Activated T-cell treated with anti-CD3 and anti-CD28 coated beads, Interleukin-2, amount 50 U/mL, for 72 hours (primary cell): ENCODE measurements at regions not wholly inside any gene's neighbourhood (a gene's known extent, or its start where the extent isn't known, plus 50 kb on each side); places are given as distances from the start of the nearest gene placed in this dataset.
"Not testable (repeated sequence)": the region's sequence is repeated elsewhere in the genome, so short reads cannot be mapped to it uniquely, and the experiment has no call there.

ENCODE experiments used
- ATAC-seq, 2 donors: fragments of 150-1000 bp; cut with Tn5 transposase; replicated peaks in 1 of 2; 2 replicates each; pipeline ENCODE4 v1.10.0; 2021; ENCODE audit warnings: moderate library complexity in 2 of 2, mild to moderate bottlenecking in 1 of 2
- DNase-seq, 2 donors: peaks; one replicate each; pipeline ENCODE4 v3.0.0; 2021 to 2022; ENCODE audit warnings: mixed read lengths in 1 of 2
- H3K27ac Mint-ChIP-seq: one replicate; pipeline ENCODE4 v1.8.0; 2022; ENCODE audit warnings: mild to moderate bottlenecking, moderate library complexity, mixed read lengths
- H3K27me3 Mint-ChIP-seq: one replicate; pipeline ENCODE4 v1.8.0; 2022; ENCODE audit warnings: low read depth, mixed read lengths
- H3K36me3 Mint-ChIP-seq, 2 donors: one replicate each; pipeline ENCODE4 v1.8.0; 2022; ENCODE audit warnings: mixed read lengths in 2 of 2, mild to moderate bottlenecking in 1 of 2; ENCODE audit not compliant: insufficient read depth in 2 of 2
- H3K4me1 Mint-ChIP-seq: one replicate; pipeline ENCODE4 v1.8.0; 2022; ENCODE audit warnings: low read depth, mixed read lengths
- H3K4me3 Mint-ChIP-seq, 2 donors: one replicate each; pipeline ENCODE4 v1.8.0; 2022; ENCODE audit warnings: mild to moderate bottlenecking in 2 of 2, mixed read lengths in 2 of 2, moderate library complexity in 2 of 2
- H3K9me3 Mint-ChIP-seq, 2 donors: one replicate each; pipeline ENCODE4 v1.8.0; 2022; ENCODE audit warnings: mixed read lengths in 2 of 2

DNA sequence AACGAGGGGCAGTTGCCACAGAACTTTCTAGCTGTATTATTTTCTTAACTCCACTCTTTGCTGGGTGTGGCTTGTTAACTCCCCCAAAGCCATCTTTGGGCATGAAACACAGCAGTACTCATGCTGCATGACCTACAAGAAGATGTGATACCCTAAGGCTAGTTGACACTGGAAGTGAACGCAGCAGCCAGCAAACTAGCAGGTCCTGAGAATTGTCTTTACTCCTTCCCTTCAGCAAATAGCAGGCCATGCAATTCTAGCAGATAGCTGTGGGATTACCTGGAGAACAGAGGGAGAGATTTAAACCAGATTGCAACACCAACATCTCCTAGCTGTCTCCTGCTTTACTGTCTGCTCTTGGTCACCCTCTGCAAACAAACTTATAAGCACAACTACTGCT, 688.0 kb upstream of the ZWINT start:
- Mint-ChIP-seq H3K27ac (no peak overlapping the region), H3K4me1 (no peaks in the 10 kb centered on the region), H3K36me3 (peaks cover 0 to 2% of the 10 kb centered on the region in 2 donors), H3K9me3 (peaks cover 13 to 15% of the 10 kb centered on the region in 2 donors), H3K4me3 (no peak overlapping the region), H3K27me3 (no peaks in the 10 kb centered on the region)
- ATAC-seq (no peak), DNase-seq (no peak)

DNA sequence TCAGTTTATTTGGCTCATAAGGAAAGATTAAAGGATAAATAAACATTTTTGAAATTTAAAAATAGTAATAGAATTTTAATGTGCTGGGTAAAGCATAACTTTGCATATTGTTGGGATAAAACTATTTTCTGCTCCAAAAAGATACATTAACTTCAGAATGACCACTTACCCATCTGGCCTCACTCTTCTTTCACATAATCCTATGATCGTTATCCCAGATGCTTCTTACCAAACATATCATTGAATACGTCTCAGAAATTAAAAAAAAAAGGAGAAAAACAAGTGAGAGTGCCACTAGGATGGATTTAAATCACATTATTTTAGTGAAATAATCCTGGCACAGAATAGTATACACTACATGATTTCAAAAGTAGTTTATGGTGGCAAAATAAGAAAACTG, 677.5 kb upstream of the ZWINT start:
- ATAC-seq (no peak), DNase-seq (no peak)
- Mint-ChIP-seq H3K4me3 (no peak overlapping the region), H3K36me3 (no peaks in the 10 kb centered on the region), H3K4me1 (no peaks in the 10 kb centered on the region), H3K9me3 (peaks cover 2 to 3% of the 10 kb centered on the region in 2 donors), H3K27me3 (no peaks in the 10 kb centered on the region), H3K27ac (no peak overlapping the region)

DNA sequence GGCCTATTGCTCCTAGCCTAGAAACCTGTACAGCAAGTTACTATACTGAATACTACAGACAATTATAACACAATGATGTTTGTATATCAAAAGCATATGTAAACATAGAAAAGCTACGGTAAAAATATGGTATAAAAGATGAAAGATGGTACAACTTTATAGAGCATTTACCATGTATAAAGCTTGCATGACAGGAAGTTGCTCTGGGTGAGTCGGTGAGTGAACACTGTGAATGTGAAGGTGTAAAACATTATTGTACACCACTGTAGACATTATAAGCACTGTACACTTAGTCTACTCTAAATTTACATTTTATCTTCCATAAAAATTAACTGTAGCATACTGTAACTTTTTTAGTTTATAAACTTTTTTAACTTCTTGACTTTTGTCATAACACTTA, 674.3 kb upstream of the ZWINT start:
- Mint-ChIP-seq H3K27me3 (no peaks in the 10 kb centered on the region), H3K9me3 (peaks cover 7 to 12% of the 10 kb centered on the region in 2 donors), H3K36me3 (peaks cover 5 to 7% of the 10 kb centered on the region in 2 donors), H3K4me1 (no peaks in the 10 kb centered on the region), H3K4me3 (no peak overlapping the region), H3K27ac (no peak overlapping the region)
- ATAC-seq (no peak), DNase-seq (no peak)

DNA sequence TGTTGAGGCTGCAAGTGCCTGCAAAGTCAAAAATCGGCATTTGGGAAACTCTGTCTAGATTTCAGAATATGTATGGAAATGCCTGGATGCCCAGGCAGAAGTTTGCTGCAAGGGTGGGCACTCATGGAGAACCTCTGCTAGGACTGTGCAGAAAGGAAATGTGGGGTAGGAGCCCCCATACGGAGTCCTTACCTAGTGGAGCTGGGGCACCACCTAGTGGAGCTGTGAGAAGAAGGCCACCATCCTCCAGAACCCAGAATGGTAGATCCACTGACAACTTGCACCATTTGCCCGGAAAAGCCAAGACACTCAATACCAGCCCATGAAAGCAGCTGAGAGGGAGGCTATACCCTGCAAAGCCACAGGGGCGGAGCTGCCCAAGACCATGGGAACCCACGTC, 671.2 kb upstream of the ZWINT start:
- not testable (repeated sequence) for H3K4me1 Mint-ChIP-seq, H3K36me3 Mint-ChIP-seq, ATAC-seq, H3K4me3 Mint-ChIP-seq, H3K27me3 Mint-ChIP-seq, DNase-seq, H3K27ac Mint-ChIP-seq
- peaks cover 10 to 22% of the 10 kb centered on the region in 2 donors for H3K9me3 Mint-ChIP-seq

DNA sequence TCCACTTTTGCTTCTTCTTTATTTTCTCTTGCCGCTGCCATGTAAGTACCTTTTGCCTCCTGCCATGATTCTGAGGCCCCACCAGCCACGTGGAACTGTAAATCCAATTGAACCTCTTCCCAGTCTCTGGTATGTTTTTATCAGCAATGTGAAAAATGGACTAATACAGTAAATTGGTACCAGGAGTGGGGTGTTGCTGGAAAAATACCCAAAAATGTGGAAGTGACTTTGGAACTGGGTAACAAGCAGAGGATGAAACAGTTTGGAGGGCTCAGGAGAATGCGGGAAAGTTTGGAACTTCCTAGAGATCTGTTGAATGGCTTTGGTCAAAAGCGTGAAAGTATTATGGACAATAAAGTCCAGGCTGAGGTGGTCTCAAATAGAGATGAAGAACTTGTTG, 670.3 kb upstream of the ZWINT start:
- Mint-ChIP-seq H3K9me3 (peaks cover 10 to 22% of the 10 kb centered on the region in 2 donors), H3K27me3 (no peaks in the 10 kb centered on the region), H3K4me3 (no peak overlapping the region), H3K4me1 (no peaks in the 10 kb centered on the region), H3K27ac (no peak overlapping the region), H3K36me3 (peaks cover 5 to 7% of the 10 kb centered on the region in 2 donors)
- DNase-seq = no peak
- no peak for ATAC-seq

- no peak overlapping the region for H3K4me3 Mint-ChIP-seq
- DNase-seq (no peak), ATAC-seq (no peak)
- H3K36me3 Mint-ChIP-seq = peaks cover 1 to 2% of the 10 kb centered on the region in 2 donors
- peaks cover 12 to 15% of the 10 kb centered on the region in 2 donors for H3K9me3 Mint-ChIP-seq
- H3K27ac Mint-ChIP-seq = no peak overlapping the region
- H3K27me3 Mint-ChIP-seq = no peaks in the 10 kb centered on the region
- no peaks in the 10 kb centered on the region for H3K4me1 Mint-ChIP-seq
These were observed 665.2 kb upstream of the ZWINT start for GRCh38 chr10:57026307-57026706.

- H3K4me3 Mint-ChIP-seq = no peak overlapping the region
- H3K36me3 Mint-ChIP-seq = no peaks in the 10 kb centered on the region
- H3K4me1 Mint-ChIP-seq = no peaks in the 10 kb centered on the region
- DNase-seq = no peak
- H3K27me3 Mint-ChIP-seq = no peaks in the 10 kb centered on the region
- ATAC-seq = no peak
- no peak overlapping the region for H3K27ac Mint-ChIP-seq
- H3K9me3 Mint-ChIP-seq = peaks cover 2 to 6% of the 10 kb centered on the region in 2 donors
These were observed 662.6 kb upstream of the ZWINT start for GRCh38 chr10:57023626-57024025.

GRCh38 chr10:57018452-57018851, 657.4 kb upstream of the ZWINT start:
- no peaks in the 10 kb centered on the region for H3K36me3 Mint-ChIP-seq
- H3K27ac Mint-ChIP-seq = no peak overlapping the region
- no peak overlapping the region for H3K4me3 Mint-ChIP-seq
- no peak for DNase-seq
- H3K4me1 Mint-ChIP-seq = no peaks in the 10 kb centered on the region
- H3K9me3 Mint-ChIP-seq = peaks cover 4 to 6% of the 10 kb centered on the region in 2 donors
- no peaks in the 10 kb centered on the region for H3K27me3 Mint-ChIP-seq
- ATAC-seq = no peak

- Mint-ChIP-seq H3K27me3 (no peaks in the 10 kb centered on the region), H3K9me3 (peaks cover 4 to 6% of the 10 kb centered on the region in 2 donors), H3K4me3 (no peak overlapping the region), H3K4me1 (no peaks in the 10 kb centered on the region), H3K27ac (no peak overlapping the region), H3K36me3 (no peaks in the 10 kb centered on the region)
- ATAC-seq = no peak
- no peak for DNase-seq
These were observed 656.4 kb upstream of the ZWINT start for GRCh38 chr10:57017356-57018037.

DNA sequence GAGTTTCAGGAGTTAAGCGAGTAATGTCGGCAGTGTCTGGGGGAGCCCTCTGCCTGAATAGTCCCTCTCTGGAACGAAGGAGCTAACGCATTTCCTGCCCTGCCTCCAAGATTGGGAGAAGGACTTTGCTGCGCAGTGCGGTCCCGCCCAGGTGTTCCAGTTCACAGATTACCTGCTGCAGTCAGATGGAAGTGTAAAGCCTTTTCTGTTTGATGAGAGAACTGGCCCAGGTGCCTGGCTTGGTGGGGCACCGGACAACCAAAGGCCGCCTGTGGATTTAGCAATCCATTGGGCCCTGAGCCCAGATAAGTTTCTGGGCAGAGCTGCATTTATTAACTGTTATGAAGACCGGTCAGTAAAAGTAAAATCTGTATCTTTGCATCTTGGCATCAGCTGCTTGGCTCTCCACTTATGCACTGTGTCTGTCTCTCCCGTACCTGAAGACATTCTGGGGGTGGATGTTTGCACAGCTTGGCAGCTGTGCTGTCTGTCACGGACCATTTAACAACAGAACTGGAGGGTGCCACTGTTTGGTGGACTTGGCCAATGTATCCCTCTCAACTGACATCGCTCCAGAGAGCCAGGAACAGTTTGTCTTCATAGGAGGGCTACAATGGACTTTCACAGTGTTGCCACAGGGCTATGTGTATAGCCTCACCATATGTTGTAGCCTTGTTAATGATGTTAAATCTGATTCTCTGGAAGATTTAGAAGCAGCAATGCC, 654.7 kb upstream of the ZWINT start:
- ATAC-seq (no peak), DNase-seq (no peak)
- Mint-ChIP-seq H3K27ac (no peak overlapping the region), H3K36me3 (no peaks in the 10 kb centered on the region), H3K9me3 (peaks cover 4% of the 10 kb centered on the region in 2 donors), H3K4me1 (no peaks in the 10 kb centered on the region), H3K4me3 (no peak overlapping the region), H3K27me3 (no peaks in the 10 kb centered on the region)

DNA sequence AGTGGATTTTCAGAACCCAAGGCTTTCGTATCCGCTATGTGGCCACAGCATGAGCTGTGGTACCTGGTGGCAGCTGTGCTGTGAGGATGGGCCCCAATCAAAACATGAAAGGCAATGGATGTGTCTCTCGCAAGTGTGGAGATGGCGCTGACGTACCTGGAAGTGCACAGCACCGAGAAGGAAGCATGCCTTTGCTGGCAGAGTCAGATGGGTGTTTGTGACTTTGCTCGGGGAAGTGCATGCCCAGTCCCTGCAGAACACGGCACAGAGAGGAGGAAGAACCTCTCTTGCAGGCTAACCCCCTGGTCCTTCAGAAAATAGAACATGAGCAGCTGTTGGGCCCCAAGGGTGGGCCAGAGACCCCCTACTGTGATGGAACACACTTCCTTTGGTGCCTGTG, 654.1 kb upstream of the ZWINT start:
- ATAC-seq (no peak), DNase-seq (no peak)
- Mint-ChIP-seq H3K9me3 (peaks cover 4% of the 10 kb centered on the region in 2 donors), H3K36me3 (no peaks in the 10 kb centered on the region), H3K27ac (no peak overlapping the region), H3K4me3 (no peak overlapping the region), H3K27me3 (no peaks in the 10 kb centered on the region), H3K4me1 (no peaks in the 10 kb centered on the region)

DNA sequence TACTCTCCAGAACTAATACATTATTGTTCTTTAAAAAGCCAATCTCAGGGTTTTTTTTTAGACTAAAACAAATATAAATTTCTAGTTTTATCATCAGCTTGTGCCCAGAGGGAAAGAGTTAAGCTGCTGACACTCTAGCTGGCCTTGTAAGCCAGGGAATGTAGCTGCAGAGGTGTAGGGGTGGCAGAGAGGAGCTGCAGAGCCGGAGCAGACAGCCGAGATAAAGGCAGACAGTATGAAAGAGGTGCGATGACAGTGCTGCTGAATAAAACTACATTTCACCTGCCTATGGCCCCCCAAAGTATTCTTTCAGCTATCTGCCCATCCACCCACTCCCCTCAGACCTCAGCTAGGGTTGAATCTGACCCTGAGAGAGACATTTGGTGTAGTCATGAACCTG, 653.7 kb upstream of the ZWINT start:
- Mint-ChIP-seq H3K9me3 (peaks cover 5 to 6% of the 10 kb centered on the region in 2 donors), H3K4me3 (no peak overlapping the region), H3K4me1 (no peaks in the 10 kb centered on the region), H3K27ac (no peak overlapping the region), H3K27me3 (no peaks in the 10 kb centered on the region), H3K36me3 (no peaks in the 10 kb centered on the region)
- no peak for ATAC-seq
- DNase-seq = no peak

DNA sequence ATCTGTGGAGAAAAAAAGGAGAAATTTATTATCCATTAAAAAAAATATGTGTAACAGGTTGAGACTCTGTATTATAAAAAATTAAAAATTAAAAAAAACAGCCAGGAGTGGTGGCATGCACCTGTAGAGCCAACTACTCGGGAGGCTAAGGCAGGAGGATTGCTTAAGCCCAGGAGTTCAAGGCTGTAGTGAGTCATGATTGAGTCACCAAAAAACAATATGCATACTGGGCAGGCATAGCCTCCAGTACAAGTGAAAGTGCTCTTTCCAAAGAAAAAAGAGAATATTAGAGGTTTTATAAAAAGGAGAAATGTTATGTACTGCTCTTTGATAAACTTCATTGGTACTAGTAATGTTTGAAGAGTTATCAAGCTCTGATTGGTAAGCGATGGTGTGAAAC, 647.1 kb upstream of the ZWINT start:
- Mint-ChIP-seq H3K36me3 (no peaks in the 10 kb centered on the region), H3K27me3 (no peaks in the 10 kb centered on the region), H3K9me3 (peaks cover 5 to 6% of the 10 kb centered on the region in 2 donors), H3K27ac (no peak overlapping the region), H3K4me1 (no peaks in the 10 kb centered on the region), H3K4me3 (no peak overlapping the region)
- ATAC-seq = no peak
- DNase-seq = no peak
